ENCODE measurements at regions not wholly inside any gene's neighbourhood (a gene's known extent, or its start where the extent isn't known, plus 50 kb on each side); places are given as distances from the start of the nearest gene placed in this dataset.

GRCh38 chr5:67413721-67414120 lies 217.1 kb upstream of the CD180 start:
- TF ChIP-seq ZNF232 (CRISPR knock-in tag; IDR thresholded peaks at IDR 0.05) (no peak), CREB1 (CRISPR knock-in tag; IDR thresholded peaks at IDR 0.05) (no peak), SP1 (CRISPR knock-in tag; conservative IDR thresholded peaks at IDR 0.05) (no peak), MLX (CRISPR knock-in tag; IDR thresholded peaks at IDR 0.05) (no peak), CBFB (CRISPR knock-in tag; IDR thresholded peaks at IDR 0.05; ENCODE audit: low read depth) (no peak)
- TF ChIP-seq, protein P1, sequence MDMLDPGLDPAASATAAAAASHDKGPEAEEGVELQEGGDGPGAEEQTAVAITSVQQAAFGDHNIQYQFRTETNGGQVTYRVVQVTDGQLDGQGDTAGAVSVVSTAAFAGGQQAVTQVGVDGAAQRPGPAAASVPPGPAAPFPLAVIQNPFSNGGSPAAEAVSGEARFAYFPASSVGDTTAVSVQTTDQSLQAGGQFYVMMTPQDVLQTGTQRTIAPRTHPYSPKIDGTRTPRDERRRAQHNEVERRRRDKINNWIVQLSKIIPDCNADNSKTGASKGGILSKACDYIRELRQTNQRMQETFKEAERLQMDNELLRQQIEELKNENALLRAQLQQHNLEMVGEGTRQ (CRISPR knock-in tag; IDR thresholded peaks at IDR 0.05), result no peak
- TF ChIP-seq, protein P2, sequence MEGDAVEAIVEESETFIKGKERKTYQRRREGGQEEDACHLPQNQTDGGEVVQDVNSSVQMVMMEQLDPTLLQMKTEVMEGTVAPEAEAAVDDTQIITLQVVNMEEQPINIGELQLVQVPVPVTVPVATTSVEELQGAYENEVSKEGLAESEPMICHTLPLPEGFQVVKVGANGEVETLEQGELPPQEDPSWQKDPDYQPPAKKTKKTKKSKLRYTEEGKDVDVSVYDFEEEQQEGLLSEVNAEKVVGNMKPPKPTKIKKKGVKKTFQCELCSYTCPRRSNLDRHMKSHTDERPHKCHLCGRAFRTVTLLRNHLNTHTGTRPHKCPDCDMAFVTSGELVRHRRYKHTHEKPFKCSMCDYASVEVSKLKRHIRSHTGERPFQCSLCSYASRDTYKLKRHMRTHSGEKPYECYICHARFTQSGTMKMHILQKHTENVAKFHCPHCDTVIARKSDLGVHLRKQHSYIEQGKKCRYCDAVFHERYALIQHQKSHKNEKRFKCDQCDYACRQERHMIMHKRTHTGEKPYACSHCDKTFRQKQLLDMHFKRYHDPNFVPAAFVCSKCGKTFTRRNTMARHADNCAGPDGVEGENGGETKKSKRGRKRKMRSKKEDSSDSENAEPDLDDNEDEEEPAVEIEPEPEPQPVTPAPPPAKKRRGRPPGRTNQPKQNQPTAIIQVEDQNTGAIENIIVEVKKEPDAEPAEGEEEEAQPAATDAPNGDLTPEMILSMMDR (IDR thresholded peaks at IDR 0.05), result no peak
- TF ChIP-seq, protein P3, sequence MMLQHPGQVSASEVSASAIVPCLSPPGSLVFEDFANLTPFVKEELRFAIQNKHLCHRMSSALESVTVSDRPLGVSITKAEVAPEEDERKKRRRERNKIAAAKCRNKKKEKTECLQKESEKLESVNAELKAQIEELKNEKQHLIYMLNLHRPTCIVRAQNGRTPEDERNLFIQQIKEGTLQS (CRISPR knock-in tag; conservative IDR thresholded peaks at IDR 0.05), result no peak
- TF ChIP-seq, protein P4, sequence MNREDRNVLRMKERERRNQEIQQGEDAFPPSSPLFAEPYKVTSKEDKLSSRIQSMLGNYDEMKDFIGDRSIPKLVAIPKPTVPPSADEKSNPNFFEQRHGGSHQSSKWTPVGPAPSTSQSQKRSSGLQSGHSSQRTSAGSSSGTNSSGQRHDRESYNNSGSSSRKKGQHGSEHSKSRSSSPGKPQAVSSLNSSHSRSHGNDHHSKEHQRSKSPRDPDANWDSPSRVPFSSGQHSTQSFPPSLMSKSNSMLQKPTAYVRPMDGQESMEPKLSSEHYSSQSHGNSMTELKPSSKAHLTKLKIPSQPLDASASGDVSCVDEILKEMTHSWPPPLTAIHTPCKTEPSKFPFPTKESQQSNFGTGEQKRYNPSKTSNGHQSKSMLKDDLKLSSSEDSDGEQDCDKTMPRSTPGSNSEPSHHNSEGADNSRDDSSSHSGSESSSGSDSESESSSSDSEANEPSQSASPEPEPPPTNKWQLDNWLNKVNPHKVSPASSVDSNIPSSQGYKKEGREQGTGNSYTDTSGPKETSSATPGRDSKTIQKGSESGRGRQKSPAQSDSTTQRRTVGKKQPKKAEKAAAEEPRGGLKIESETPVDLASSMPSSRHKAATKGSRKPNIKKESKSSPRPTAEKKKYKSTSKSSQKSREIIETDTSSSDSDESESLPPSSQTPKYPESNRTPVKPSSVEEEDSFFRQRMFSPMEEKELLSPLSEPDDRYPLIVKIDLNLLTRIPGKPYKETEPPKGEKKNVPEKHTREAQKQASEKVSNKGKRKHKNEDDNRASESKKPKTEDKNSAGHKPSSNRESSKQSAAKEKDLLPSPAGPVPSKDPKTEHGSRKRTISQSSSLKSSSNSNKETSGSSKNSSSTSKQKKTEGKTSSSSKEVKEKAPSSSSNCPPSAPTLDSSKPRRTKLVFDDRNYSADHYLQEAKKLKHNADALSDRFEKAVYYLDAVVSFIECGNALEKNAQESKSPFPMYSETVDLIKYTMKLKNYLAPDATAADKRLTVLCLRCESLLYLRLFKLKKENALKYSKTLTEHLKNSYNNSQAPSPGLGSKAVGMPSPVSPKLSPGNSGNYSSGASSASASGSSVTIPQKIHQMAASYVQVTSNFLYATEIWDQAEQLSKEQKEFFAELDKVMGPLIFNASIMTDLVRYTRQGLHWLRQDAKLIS (CRISPR knock-in tag; IDR thresholded peaks at IDR 0.05; ENCODE audit: borderline replicate concordance), result no peak
- TF ChIP-seq, protein P5, sequence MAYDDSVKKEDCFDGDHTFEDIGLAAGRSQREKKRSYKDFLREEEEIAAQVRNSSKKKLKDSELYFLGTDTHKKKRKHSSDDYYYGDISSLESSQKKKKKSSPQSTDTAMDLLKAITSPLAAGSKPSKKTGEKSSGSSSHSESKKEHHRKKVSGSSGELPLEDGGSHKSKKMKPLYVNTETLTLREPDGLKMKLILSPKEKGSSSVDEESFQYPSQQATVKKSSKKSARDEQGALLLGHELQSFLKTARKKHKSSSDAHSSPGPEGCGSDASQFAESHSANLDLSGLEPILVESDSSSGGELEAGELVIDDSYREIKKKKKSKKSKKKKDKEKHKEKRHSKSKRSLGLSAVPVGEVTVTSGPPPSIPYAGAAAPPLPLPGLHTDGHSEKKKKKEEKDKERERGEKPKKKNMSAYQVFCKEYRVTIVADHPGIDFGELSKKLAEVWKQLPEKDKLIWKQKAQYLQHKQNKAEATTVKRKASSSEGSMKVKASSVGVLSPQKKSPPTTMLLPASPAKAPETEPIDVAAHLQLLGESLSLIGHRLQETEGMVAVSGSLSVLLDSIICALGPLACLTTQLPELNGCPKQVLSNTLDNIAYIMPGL (CRISPR knock-in tag; IDR thresholded peaks at IDR 0.05), result no peak

All from WTC11 (cell line).